ENCODE measurements at regions not wholly inside any gene's neighbourhood (a gene's known extent, or its start where the extent isn't known, plus 50 kb on each side); places are given as distances from the start of the nearest gene placed in this dataset.

- TF ChIP-seq, protein P1, sequence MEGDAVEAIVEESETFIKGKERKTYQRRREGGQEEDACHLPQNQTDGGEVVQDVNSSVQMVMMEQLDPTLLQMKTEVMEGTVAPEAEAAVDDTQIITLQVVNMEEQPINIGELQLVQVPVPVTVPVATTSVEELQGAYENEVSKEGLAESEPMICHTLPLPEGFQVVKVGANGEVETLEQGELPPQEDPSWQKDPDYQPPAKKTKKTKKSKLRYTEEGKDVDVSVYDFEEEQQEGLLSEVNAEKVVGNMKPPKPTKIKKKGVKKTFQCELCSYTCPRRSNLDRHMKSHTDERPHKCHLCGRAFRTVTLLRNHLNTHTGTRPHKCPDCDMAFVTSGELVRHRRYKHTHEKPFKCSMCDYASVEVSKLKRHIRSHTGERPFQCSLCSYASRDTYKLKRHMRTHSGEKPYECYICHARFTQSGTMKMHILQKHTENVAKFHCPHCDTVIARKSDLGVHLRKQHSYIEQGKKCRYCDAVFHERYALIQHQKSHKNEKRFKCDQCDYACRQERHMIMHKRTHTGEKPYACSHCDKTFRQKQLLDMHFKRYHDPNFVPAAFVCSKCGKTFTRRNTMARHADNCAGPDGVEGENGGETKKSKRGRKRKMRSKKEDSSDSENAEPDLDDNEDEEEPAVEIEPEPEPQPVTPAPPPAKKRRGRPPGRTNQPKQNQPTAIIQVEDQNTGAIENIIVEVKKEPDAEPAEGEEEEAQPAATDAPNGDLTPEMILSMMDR (optimal IDR thresholded peaks at IDR 0.05 in 1 of 3, IDR thresholded peaks at IDR 0.05 in 1 of 3, conservative IDR thresholded peaks at IDR 0.05 in 1 of 3; ENCODE audit: extremely low read depth in 1 of 3, insufficient read depth in 2 of 3, low read length in 3 of 3), result no peak
- TF ChIP-seq EZH2 (IDR thresholded peaks at IDR 0.05; ENCODE audit: low read length), result no peak
Measured at GRCh38 chr18:77996737-77997136, 747.1 kb downstream of the GALR1 start.

Measured in keratinocyte (primary cell).